ENCODE measurements at regions not wholly inside any gene's neighbourhood (a gene's known extent, or its start where the extent isn't known, plus 50 kb on each side); places are given as distances from the start of the nearest gene placed in this dataset.

GRCh38 chr3:4219227-4219568, 84.0 kb upstream of the SETMAR start:
- no peak for TF ChIP-seq POLR2A (IDR thresholded peaks at IDR 0.05; ENCODE audit: low read length)
- TF ChIP-seq EP300 (IDR thresholded peaks at IDR 0.05) = no peak
- TF ChIP-seq, protein P1, sequence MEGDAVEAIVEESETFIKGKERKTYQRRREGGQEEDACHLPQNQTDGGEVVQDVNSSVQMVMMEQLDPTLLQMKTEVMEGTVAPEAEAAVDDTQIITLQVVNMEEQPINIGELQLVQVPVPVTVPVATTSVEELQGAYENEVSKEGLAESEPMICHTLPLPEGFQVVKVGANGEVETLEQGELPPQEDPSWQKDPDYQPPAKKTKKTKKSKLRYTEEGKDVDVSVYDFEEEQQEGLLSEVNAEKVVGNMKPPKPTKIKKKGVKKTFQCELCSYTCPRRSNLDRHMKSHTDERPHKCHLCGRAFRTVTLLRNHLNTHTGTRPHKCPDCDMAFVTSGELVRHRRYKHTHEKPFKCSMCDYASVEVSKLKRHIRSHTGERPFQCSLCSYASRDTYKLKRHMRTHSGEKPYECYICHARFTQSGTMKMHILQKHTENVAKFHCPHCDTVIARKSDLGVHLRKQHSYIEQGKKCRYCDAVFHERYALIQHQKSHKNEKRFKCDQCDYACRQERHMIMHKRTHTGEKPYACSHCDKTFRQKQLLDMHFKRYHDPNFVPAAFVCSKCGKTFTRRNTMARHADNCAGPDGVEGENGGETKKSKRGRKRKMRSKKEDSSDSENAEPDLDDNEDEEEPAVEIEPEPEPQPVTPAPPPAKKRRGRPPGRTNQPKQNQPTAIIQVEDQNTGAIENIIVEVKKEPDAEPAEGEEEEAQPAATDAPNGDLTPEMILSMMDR (IDR thresholded peaks at IDR 0.05) = no peak

Measured in A549 (cell line).